ENCODE measurements at regions not wholly inside any gene's neighbourhood (a gene's known extent, or its start where the extent isn't known, plus 50 kb on each side); places are given as distances from the start of the nearest gene placed in this dataset.
"Not testable (repeated sequence)": the region's sequence is repeated elsewhere in the genome, so short reads cannot be mapped to it uniquely, and the experiment has no call there.

- H3K27me3 ChIP-seq (ENCODE audit: control insufficient read depth, insufficient read depth, low read length); H3K27ac Mint-ChIP-seq; H3K4me1 ChIP-seq (ENCODE audit: control insufficient read depth, insufficient read depth, low read length, poor library complexity, severe bottlenecking); H3K36me3 ChIP-seq (ENCODE audit: control insufficient read depth, insufficient read depth, low read length); H3K4me3 ChIP-seq (ENCODE audit: low read depth, low read length); DNase-seq; H3K36me3 Mint-ChIP-seq; H3K9me3 ChIP-seq (ENCODE audit: control insufficient read depth in 2 of 2, low read length in 2 of 2); ATAC-seq (ENCODE audit: low read depth in 2 of 2); H3K4me3 Mint-ChIP-seq; H3K27ac ChIP-seq (ENCODE audit: insufficient read depth, low read length, poor library complexity, severe bottlenecking); H3K27me3 Mint-ChIP-seq; H3K4me1 Mint-ChIP-seq; H3K9me3 Mint-ChIP-seq: not testable (repeated sequence)
Observed at GRCh38 chr9:67550044-67550443, 308.7 kb upstream of the ANKRD20A1 start.

GRCh38 chr9:67529834-67530233 is 328.9 kb upstream of the ANKRD20A1 start:
- H3K36me3 Mint-ChIP-seq; H3K4me1 Mint-ChIP-seq; H3K27me3 ChIP-seq (ENCODE audit: control insufficient read depth, insufficient read depth, low read length); H3K4me3 ChIP-seq (ENCODE audit: low read depth, low read length); H3K36me3 ChIP-seq (ENCODE audit: control insufficient read depth, insufficient read depth, low read length); DNase-seq; H3K9me3 ChIP-seq (ENCODE audit: control insufficient read depth in 2 of 2, low read length in 2 of 2); H3K4me3 Mint-ChIP-seq; H3K9me3 Mint-ChIP-seq; H3K27me3 Mint-ChIP-seq; ATAC-seq (ENCODE audit: low read depth in 2 of 2); H3K27ac ChIP-seq (ENCODE audit: insufficient read depth, low read length, poor library complexity, severe bottlenecking); H3K27ac Mint-ChIP-seq; H3K4me1 ChIP-seq (ENCODE audit: control insufficient read depth, insufficient read depth, low read length, poor library complexity, severe bottlenecking): not testable (repeated sequence)

GRCh38 chr9:67516938-67517337 is 341.8 kb upstream of the ANKRD20A1 start:
- H3K27ac Mint-ChIP-seq; H3K9me3 Mint-ChIP-seq; DNase-seq; H3K36me3 Mint-ChIP-seq; H3K27me3 Mint-ChIP-seq; H3K27ac ChIP-seq (ENCODE audit: insufficient read depth, low read length, poor library complexity, severe bottlenecking); H3K4me3 ChIP-seq (ENCODE audit: low read depth, low read length); H3K27me3 ChIP-seq (ENCODE audit: control insufficient read depth, insufficient read depth, low read length); H3K9me3 ChIP-seq (ENCODE audit: control insufficient read depth in 2 of 2, low read length in 2 of 2); ATAC-seq (ENCODE audit: low read depth in 2 of 2); H3K4me1 ChIP-seq (ENCODE audit: control insufficient read depth, insufficient read depth, low read length, poor library complexity, severe bottlenecking); H3K36me3 ChIP-seq (ENCODE audit: control insufficient read depth, insufficient read depth, low read length); H3K4me3 Mint-ChIP-seq; H3K4me1 Mint-ChIP-seq: not testable (repeated sequence)

GRCh38 chr9:67514587-67514986 is 344.1 kb upstream of the ANKRD20A1 start:
- ATAC-seq (ENCODE audit: low read depth in 2 of 2); H3K4me3 ChIP-seq (ENCODE audit: low read depth, low read length): not testable (repeated sequence)

GRCh38 chr9:67503728-67504369 is 354.9 kb upstream of the ANKRD20A1 start:
- H3K4me3 Mint-ChIP-seq; H3K4me1 Mint-ChIP-seq; H3K4me3 ChIP-seq (ENCODE audit: low read depth, low read length); H3K36me3 ChIP-seq (ENCODE audit: control insufficient read depth, insufficient read depth, low read length); H3K27ac ChIP-seq (ENCODE audit: insufficient read depth, low read length, poor library complexity, severe bottlenecking); H3K27me3 Mint-ChIP-seq; H3K4me1 ChIP-seq (ENCODE audit: control insufficient read depth, insufficient read depth, low read length, poor library complexity, severe bottlenecking); H3K27me3 ChIP-seq (ENCODE audit: control insufficient read depth, insufficient read depth, low read length); H3K9me3 Mint-ChIP-seq; H3K9me3 ChIP-seq (ENCODE audit: control insufficient read depth in 2 of 2, low read length in 2 of 2); H3K36me3 Mint-ChIP-seq; H3K27ac Mint-ChIP-seq; DNase-seq; ATAC-seq (ENCODE audit: low read depth in 2 of 2): not testable (repeated sequence)

More at GRCh38 chr9:67514587-67514986, 344.1 kb upstream of the ANKRD20A1 start:
- not testable (repeated sequence) for H3K36me3 Mint-ChIP-seq; H3K27me3 ChIP-seq (ENCODE audit: control insufficient read depth, insufficient read depth, low read length); H3K36me3 ChIP-seq (ENCODE audit: control insufficient read depth, insufficient read depth, low read length); DNase-seq; H3K9me3 Mint-ChIP-seq; H3K27ac ChIP-seq (ENCODE audit: insufficient read depth, low read length, poor library complexity, severe bottlenecking); H3K4me1 Mint-ChIP-seq; H3K27ac Mint-ChIP-seq; H3K4me1 ChIP-seq (ENCODE audit: control insufficient read depth, insufficient read depth, low read length, poor library complexity, severe bottlenecking); H3K27me3 Mint-ChIP-seq; H3K9me3 ChIP-seq (ENCODE audit: control insufficient read depth in 2 of 2, low read length in 2 of 2); H3K4me3 Mint-ChIP-seq

- not testable (repeated sequence) for H3K9me3 Mint-ChIP-seq; H3K9me3 ChIP-seq (ENCODE audit: control insufficient read depth in 2 of 2, low read length in 2 of 2); DNase-seq; H3K27me3 Mint-ChIP-seq; H3K4me3 Mint-ChIP-seq; H3K36me3 ChIP-seq (ENCODE audit: control insufficient read depth, insufficient read depth, low read length); ATAC-seq (ENCODE audit: low read depth in 2 of 2); H3K27ac Mint-ChIP-seq; H3K36me3 Mint-ChIP-seq; H3K27me3 ChIP-seq (ENCODE audit: control insufficient read depth, insufficient read depth, low read length); H3K4me1 ChIP-seq (ENCODE audit: control insufficient read depth, insufficient read depth, low read length, poor library complexity, severe bottlenecking); H3K4me1 Mint-ChIP-seq; H3K4me3 ChIP-seq (ENCODE audit: low read depth, low read length); H3K27ac ChIP-seq (ENCODE audit: insufficient read depth, low read length, poor library complexity, severe bottlenecking)
Observed at GRCh38 chr9:67492028-67492427, 366.7 kb upstream of the ANKRD20A1 start.

- not testable (repeated sequence) for H3K4me1 Mint-ChIP-seq; H3K4me3 Mint-ChIP-seq; H3K36me3 Mint-ChIP-seq; H3K27me3 ChIP-seq (ENCODE audit: control insufficient read depth, insufficient read depth, low read length); DNase-seq; H3K27ac ChIP-seq (ENCODE audit: insufficient read depth, low read length, poor library complexity, severe bottlenecking); H3K9me3 ChIP-seq (ENCODE audit: control insufficient read depth in 2 of 2, low read length in 2 of 2); H3K4me3 ChIP-seq (ENCODE audit: low read depth, low read length); ATAC-seq (ENCODE audit: low read depth in 2 of 2); H3K36me3 ChIP-seq (ENCODE audit: control insufficient read depth, insufficient read depth, low read length); H3K27ac Mint-ChIP-seq; H3K27me3 Mint-ChIP-seq; H3K9me3 Mint-ChIP-seq; H3K4me1 ChIP-seq (ENCODE audit: control insufficient read depth, insufficient read depth, low read length, poor library complexity, severe bottlenecking)
Observed at GRCh38 chr9:67477465-67477864, 381.3 kb upstream of the ANKRD20A1 start.

- not testable (repeated sequence) for H3K27me3 ChIP-seq (ENCODE audit: control insufficient read depth, insufficient read depth, low read length); H3K4me3 ChIP-seq (ENCODE audit: low read depth, low read length); H3K4me1 ChIP-seq (ENCODE audit: control insufficient read depth, insufficient read depth, low read length, poor library complexity, severe bottlenecking); H3K36me3 Mint-ChIP-seq; H3K9me3 ChIP-seq (ENCODE audit: control insufficient read depth in 2 of 2, low read length in 2 of 2); H3K9me3 Mint-ChIP-seq; H3K27ac Mint-ChIP-seq; H3K27ac ChIP-seq (ENCODE audit: insufficient read depth, low read length, poor library complexity, severe bottlenecking); DNase-seq; H3K27me3 Mint-ChIP-seq; H3K36me3 ChIP-seq (ENCODE audit: control insufficient read depth, insufficient read depth, low read length); ATAC-seq (ENCODE audit: low read depth in 2 of 2); H3K4me3 Mint-ChIP-seq; H3K4me1 Mint-ChIP-seq
Observed at GRCh38 chr9:67470739-67471138, 388.0 kb upstream of the ANKRD20A1 start.

Data from CD4-positive, CD25-positive, alpha-beta regulatory T cell (primary cell).